ENCODE measurements at regions not wholly inside any gene's neighbourhood (a gene's known extent, or its start where the extent isn't known, plus 50 kb on each side); places are given as distances from the start of the nearest gene placed in this dataset.

DNA sequence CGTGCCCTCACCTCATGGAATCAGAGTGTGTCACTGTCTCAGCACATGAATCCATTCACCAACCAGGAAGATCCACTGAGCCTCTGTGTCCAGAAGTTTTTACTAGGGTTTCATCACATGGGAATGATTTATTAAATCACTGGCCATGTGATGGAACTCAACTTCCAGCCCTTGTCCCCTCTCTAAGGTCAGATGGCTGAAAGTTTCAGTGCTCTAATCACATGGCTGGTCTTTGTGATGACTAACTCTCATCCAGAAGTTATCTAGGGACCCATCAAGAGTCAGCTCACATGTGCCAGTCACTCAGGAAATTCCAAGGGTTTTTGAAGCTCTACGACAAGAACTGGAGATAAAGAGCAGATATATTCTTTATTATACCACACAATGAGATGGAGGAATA, 140.5 kb upstream of the GYPC start:
- FAIRE-seq (no peak), DNase-seq (ENCODE audit: low spot score) (no peak), ATAC-seq (no peak)
- no TSS peak for BruUV-seq (replicated peaks)
- intact Hi-C loops (cut with micrococcal nuclease; ENCODE audit: unreplicated experiment) = no loop called here
- no peak overlapping the region for H2AFZ ChIP-seq (ENCODE audit: low read length)
- no peaks in the 10 kb centered on the region for H3K4me1 ChIP-seq (ENCODE audit: insufficient read depth, low read length)
- no peak overlapping the region for H3K4me2 ChIP-seq (ENCODE audit: low read depth, low read length)
- 31% methylated on average over 2 of the region's 2 CpGs for WGBS (ENCODE audit: low lambda C conversion rate)
- no peaks in the 10 kb centered on the region for H3K9me3 ChIP-seq (ENCODE audit: low read length)
- no peak overlapping the region for H3K9ac ChIP-seq (ENCODE audit: insufficient read depth, low read depth, low read length)
- TF ChIP-seq ZNF674 (CRISPR knock-in tag; IDR thresholded peaks at IDR 0.05; ENCODE audit: low read depth) (no peak), ZFX (CRISPR knock-in tag; IDR thresholded peaks at IDR 0.05; ENCODE audit: low read depth) (no peak), ZKSCAN8 (CRISPR knock-in tag; IDR thresholded peaks at IDR 0.05; ENCODE audit: borderline replicate concordance) (no peak), CBX2 (IDR thresholded peaks at IDR 0.05; ENCODE audit: low read depth, low read length) (no peak), CBX2 (CRISPR knock-in tag; IDR thresholded peaks at IDR 0.05; ENCODE audit: low read depth) (no peak), ZSCAN22 (CRISPR knock-in tag; IDR thresholded peaks at IDR 0.05) (no peak)
- TF ChIP-seq, protein P1, sequence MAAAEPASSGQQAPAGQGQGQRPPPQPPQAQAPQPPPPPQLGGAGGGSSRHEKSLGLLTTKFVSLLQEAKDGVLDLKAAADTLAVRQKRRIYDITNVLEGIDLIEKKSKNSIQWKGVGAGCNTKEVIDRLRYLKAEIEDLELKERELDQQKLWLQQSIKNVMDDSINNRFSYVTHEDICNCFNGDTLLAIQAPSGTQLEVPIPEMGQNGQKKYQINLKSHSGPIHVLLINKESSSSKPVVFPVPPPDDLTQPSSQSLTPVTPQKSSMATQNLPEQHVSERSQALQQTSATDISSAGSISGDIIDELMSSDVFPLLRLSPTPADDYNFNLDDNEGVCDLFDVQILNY (CRISPR knock-in tag; conservative IDR thresholded peaks at IDR 0.05) = no peak
- TF ChIP-seq, protein P2, sequence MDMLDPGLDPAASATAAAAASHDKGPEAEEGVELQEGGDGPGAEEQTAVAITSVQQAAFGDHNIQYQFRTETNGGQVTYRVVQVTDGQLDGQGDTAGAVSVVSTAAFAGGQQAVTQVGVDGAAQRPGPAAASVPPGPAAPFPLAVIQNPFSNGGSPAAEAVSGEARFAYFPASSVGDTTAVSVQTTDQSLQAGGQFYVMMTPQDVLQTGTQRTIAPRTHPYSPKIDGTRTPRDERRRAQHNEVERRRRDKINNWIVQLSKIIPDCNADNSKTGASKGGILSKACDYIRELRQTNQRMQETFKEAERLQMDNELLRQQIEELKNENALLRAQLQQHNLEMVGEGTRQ (IDR thresholded peaks at IDR 0.05; ENCODE audit: low read depth, low read length) = no peak
- TF ChIP-seq, protein P2 (CRISPR knock-in tag; IDR thresholded peaks at IDR 0.05; ENCODE audit: borderline replicate concordance) = no peak
- TF ChIP-seq, protein P3, sequence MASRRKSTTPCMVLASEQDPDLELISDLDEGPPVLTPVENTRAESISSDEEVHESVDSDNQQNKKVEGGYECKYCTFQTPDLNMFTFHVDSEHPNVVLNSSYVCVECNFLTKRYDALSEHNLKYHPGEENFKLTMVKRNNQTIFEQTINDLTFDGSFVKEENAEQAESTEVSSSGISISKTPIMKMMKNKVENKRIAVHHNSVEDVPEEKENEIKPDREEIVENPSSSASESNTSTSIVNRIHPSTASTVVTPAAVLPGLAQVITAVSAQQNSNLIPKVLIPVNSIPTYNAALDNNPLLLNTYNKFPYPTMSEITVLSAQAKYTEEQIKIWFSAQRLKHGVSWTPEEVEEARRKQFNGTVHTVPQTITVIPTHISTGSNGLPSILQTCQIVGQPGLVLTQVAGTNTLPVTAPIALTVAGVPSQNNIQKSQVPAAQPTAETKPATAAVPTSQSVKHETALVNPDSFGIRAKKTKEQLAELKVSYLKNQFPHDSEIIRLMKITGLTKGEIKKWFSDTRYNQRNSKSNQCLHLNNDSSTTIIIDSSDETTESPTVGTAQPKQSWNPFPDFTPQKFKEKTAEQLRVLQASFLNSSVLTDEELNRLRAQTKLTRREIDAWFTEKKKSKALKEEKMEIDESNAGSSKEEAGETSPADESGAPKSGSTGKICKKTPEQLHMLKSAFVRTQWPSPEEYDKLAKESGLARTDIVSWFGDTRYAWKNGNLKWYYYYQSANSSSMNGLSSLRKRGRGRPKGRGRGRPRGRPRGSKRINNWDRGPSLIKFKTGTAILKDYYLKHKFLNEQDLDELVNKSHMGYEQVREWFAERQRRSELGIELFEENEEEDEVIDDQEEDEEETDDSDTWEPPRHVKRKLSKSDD (CRISPR knock-in tag; IDR thresholded peaks at IDR 0.05; ENCODE audit: low read depth) = no peak
- in situ Hi-C loops (cut with HindIII; ENCODE audit: extremely low pct_ligation_motif_present, low pct_unique_long_range_greater_than_20kb) = no loop called here
- no peaks in the 10 kb centered on the region; a peak in 1 of 5 replicates for H3K27me3 ChIP-seq (ENCODE audit: control insufficient read depth in 1 of 2, insufficient read depth in 2 of 2, low read length in 2 of 2)
- H3K27ac ChIP-seq (ENCODE audit: extremely low read length, insufficient read depth, low read length) = no peak overlapping the region
- CTCF ChIA-PET (ENCODE audit: low intra/inter-chr PET ratio, low total read pairs) = no interaction called here
- POLR2A ChIA-PET = no interaction called here
- H4K20me1 ChIP-seq (ENCODE audit: insufficient read depth, low read length) = no peaks in the 10 kb centered on the region
- H3K79me2 ChIP-seq (ENCODE audit: insufficient read depth, low read length) = no peaks in the 10 kb centered on the region
- H3K4me3 ChIP-seq (replicated peaks in 1 of 3; ENCODE audit: insufficient read depth in 1 of 3, low read depth in 2 of 3, low read length in 3 of 3) = no peak overlapping the region
- H3K36me3 ChIP-seq (replicated peaks in 1 of 2; ENCODE audit: control insufficient read depth in 1 of 2, insufficient read depth in 2 of 2, low read length in 2 of 2) = no peaks in the 10 kb centered on the region

Data from HepG2 (cell line).